ENCODE measurements at regions not wholly inside any gene's neighbourhood (a gene's known extent, or its start where the extent isn't known, plus 50 kb on each side); places are given as distances from the start of the nearest gene placed in this dataset.
"Not testable (repeated sequence)": the region's sequence is repeated elsewhere in the genome, so short reads cannot be mapped to it uniquely, and the experiment has no call there.

- TF ChIP-seq CTCF (IDR thresholded peaks at IDR 0.05) = no peak
- ChIA-PET CTCF (no interaction called here), POLR2A (no interaction called here)
- ATAC-seq (ENCODE audit: low read depth) (no peak), DNase-seq (no peak)
- H3K36me3 Mint-ChIP-seq (ENCODE audit: low read depth) = no peaks in the 10 kb centered on the region
- intact Hi-C loops (cut with micrococcal nuclease) = no loop called here
- no peaks in the 10 kb centered on the region for H3K4me1 Mint-ChIP-seq
- H3K4me3 Mint-ChIP-seq = no peak overlapping the region
- H3K27me3 Mint-ChIP-seq = no peaks in the 10 kb centered on the region
- peaks cover 4% of the 10 kb centered on the region for H3K9me3 Mint-ChIP-seq
- H3K27ac Mint-ChIP-seq = no peak overlapping the region
Observed at GRCh38 chr10:57897611-57898010, 370.1 kb downstream of the IPMK start.

- intact Hi-C loops (cut with micrococcal nuclease) = no loop called here
- POLR2A ChIA-PET = no interaction called here
- Mint-ChIP-seq H3K4me3 (no peak overlapping the region), H3K27me3 (no peaks in the 10 kb centered on the region), H3K4me1 (no peaks in the 10 kb centered on the region), H3K9me3 (peaks cover 6% of the 10 kb centered on the region), H3K27ac (no peak overlapping the region), H3K36me3 (ENCODE audit: low read depth) (no peaks in the 10 kb centered on the region)
- no peak for TF ChIP-seq CTCF (IDR thresholded peaks at IDR 0.05)
- DNase-seq (no peak), ATAC-seq (ENCODE audit: low read depth) (no peak)
- CTCF ChIA-PET = no interaction called here
Observed at GRCh38 chr10:57894361-57894760, 373.3 kb downstream of the IPMK start.

GRCh38 chr10:57891201-57892006 lies 376.3 kb downstream of the IPMK start:
- no peak for DNase-seq
- Mint-ChIP-seq H3K9me3 (peaks cover 6% of the 10 kb centered on the region), H3K27me3 (no peaks in the 10 kb centered on the region), H3K27ac (no peak overlapping the region), H3K4me3 (no peak overlapping the region), H3K36me3 (ENCODE audit: low read depth) (no peaks in the 10 kb centered on the region), H3K4me1 (no peaks in the 10 kb centered on the region)
- ATAC-seq (ENCODE audit: low read depth) = no peak
- intact Hi-C loops (cut with micrococcal nuclease) = no loop called here
- TF ChIP-seq CTCF (IDR thresholded peaks at IDR 0.05) = no peak
- POLR2A ChIA-PET = no interaction called here
- CTCF ChIA-PET = no interaction called here

GRCh38 chr10:57890691-57891090 lies 377.0 kb downstream of the IPMK start:
- H3K9me3 Mint-ChIP-seq = peaks cover 6% of the 10 kb centered on the region
- H3K4me1 Mint-ChIP-seq = no peaks in the 10 kb centered on the region
- intact Hi-C loops (cut with micrococcal nuclease) = no loop called here
- no peak for ATAC-seq (ENCODE audit: low read depth)
- no peak overlapping the region for H3K27ac Mint-ChIP-seq
- H3K36me3 Mint-ChIP-seq (ENCODE audit: low read depth) = no peaks in the 10 kb centered on the region
- DNase-seq = no peak
- H3K27me3 Mint-ChIP-seq = no peaks in the 10 kb centered on the region
- CTCF ChIA-PET = no interaction called here
- POLR2A ChIA-PET = no interaction called here
- TF ChIP-seq CTCF (IDR thresholded peaks at IDR 0.05) = no peak
- no peak overlapping the region for H3K4me3 Mint-ChIP-seq

- POLR2A ChIA-PET; H3K27ac Mint-ChIP-seq; intact Hi-C loops (cut with micrococcal nuclease); H3K36me3 Mint-ChIP-seq (ENCODE audit: low read depth); H3K9me3 Mint-ChIP-seq; CTCF ChIA-PET; ATAC-seq (ENCODE audit: low read depth); DNase-seq; H3K27me3 Mint-ChIP-seq; H3K4me3 Mint-ChIP-seq; H3K4me1 Mint-ChIP-seq: not testable (repeated sequence)
Observed at GRCh38 chr10:57885618-57885968, 382.1 kb downstream of the IPMK start.

Measured in activated B cell treated with CpG ODN at 0.5 μM for 24 hours (primary cell).